Lung microvascular endothelial cell (primary cell): ENCODE measurements at regions not wholly inside any gene's neighbourhood (a gene's known extent, or its start where the extent isn't known, plus 50 kb on each side); places are given as distances from the start of the nearest gene placed in this dataset.
A peak's percentile ranks its signal among the peaks of the same experiment; 100 is the strongest.

Experiments
- DNase-seq, 2 donors: peaks; one replicate each; pipeline versions ENCODE4 v3.0.0 to v3.0.0-alpha.2; 2010; ENCODE audit warnings: low read depth in 2 of 2

DNA sequence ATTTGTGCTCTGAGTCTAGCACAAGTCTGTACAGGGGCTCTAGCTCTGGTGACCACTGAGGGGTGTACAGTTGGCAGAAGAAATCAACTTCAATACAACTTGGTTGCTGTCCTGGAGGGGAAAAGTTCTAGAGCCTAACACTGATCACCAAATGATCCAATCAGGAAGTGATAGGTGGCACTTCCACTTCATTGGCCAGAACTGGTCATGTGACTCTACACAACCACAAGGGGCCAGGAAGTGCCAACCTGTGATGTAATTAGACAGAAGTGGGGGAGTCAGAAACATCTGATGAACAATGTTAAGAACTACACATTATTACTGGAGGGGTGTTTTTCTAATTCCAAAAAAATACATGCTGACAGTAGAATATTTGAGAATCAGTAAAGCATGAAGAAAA, 401.6 kb downstream of the VRK1 start:
- no peak for DNase-seq

GRCh38 chr14:97200245-97200644, 403.1 kb downstream of the VRK1 start:
- DNase-seq = no peak

DNA sequence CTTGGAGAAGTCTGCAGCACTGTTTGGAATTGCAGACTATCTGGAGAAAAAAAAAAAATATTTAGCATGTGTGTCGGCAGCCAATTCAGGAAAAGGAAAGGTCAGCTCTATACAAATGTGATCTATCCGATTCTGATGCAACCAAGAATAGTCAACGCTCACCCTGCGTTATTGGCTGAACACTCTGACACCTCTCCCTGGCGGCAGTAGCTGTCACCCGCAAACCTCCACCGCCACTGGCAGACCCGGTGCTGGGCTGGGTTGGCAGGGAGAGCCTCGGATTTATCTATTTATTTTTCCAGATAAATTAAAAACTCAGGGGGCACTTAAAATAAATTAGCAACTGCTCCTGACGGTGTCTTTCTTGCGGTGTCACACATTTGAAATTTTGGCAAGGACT, 409.7 kb downstream of the VRK1 start:
- DNase-seq = no peak

GRCh38 chr14:97210202-97210601, 413.0 kb downstream of the VRK1 start:
- no peak for DNase-seq

DNA sequence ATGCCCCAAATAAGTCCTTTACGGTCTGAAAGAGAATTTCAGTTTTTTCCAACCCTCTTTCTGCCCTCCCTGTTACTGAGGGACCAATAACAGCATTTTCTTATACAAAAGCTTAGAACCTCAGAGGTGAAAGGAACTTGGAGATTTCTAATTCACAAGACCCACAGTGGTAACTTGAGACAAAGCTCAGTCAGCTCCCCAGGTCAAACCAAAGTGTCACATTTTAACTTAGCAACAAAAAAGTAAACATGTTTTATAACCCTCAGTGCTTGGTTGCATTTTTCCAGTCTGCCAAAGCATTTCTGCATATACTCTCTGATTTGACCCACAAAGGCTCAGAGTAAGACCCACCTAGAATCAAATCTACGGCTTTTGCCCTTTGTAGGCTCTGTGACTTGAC, 415.2 kb downstream of the VRK1 start:
- DNase-seq = no peak

GRCh38 chr14:97213720-97214119, 416.5 kb downstream of the VRK1 start:
- no peak for DNase-seq

- DNase-seq = no peak
Measured at GRCh38 chr14:97215263-97215969, 418.2 kb downstream of the VRK1 start.

DNA sequence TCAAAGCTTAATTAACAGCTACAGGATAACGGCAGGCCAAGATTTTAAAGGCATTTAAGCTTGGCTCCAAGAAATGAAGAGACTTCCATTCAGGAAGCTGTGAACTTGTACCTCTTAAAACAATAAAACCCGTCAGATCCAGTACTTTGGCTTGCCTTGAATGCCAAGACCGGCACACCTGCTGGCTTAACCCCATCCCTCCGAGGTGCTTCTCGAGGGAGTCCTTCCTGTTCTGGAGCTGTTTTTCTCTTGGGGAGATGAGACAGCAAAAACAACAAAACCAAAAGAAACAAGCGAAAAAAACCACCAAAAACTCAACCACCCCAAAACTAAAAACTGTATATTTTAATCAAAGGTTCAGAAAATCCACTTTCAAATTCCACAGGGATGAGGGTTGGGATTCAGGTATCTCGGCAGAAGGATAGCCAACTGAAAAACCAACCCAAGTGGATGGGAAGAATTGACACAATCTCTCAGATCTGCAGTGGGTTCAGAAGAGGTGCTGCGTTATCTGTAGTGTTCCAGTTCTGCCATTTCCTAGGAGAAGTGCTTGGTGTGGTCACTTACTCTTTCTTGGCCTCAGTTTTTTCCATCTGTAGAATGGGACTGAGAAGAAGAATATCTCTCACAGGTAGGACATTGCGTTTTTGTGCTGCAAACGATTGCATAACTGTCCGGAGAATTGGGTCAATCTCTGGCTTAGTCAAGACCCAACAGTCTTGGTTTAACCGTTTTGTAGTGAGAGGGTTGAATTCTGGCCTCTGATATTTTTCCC, 420.1 kb downstream of the VRK1 start:
- DNase-seq = no peak

- DNase-seq = no peak
Measured at GRCh38 chr14:97218274-97218673, 421.1 kb downstream of the VRK1 start.

DNA sequence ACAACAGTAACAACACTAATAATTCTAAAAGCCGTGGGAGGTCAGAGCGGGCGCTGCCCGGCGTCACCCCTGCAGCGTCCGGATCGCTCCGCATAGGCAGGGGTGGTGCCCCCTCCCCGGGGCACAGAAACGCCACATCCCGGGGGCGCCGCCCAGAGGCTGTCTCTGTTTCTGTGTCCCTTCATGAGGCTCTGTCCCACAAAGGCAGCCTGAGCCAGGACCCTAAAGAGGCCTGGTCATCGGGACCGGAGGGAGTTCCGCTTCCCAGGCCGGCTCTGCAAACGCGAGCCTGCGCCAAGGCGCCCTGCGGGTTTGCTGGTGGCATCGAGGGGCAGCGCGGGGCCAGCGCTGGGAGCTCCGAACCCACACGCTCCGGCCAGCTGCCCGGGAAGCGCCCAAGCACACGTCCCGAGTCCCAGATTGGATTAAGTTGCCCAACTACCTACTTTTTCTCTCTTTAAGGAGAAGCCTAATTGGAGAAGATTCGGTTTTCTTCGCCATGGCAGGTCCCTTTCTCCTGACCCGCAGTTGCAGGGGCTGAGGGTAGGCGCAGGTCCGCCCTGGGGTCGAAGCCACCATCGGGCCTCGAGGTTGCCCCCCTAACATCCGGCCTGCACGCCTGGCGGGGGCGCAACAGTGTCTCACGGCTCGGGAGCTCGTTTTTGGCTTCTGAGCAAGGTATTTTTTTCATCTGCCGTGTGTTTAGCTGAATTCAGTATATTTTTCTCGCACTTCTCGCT, 421.7 kb downstream of the VRK1 start:
- no peak for DNase-seq

GRCh38 chr14:97219431-97220017, 422.3 kb downstream of the VRK1 start:
- DNase-seq = peak in 1 of 2 donors; percentile 5

DNA sequence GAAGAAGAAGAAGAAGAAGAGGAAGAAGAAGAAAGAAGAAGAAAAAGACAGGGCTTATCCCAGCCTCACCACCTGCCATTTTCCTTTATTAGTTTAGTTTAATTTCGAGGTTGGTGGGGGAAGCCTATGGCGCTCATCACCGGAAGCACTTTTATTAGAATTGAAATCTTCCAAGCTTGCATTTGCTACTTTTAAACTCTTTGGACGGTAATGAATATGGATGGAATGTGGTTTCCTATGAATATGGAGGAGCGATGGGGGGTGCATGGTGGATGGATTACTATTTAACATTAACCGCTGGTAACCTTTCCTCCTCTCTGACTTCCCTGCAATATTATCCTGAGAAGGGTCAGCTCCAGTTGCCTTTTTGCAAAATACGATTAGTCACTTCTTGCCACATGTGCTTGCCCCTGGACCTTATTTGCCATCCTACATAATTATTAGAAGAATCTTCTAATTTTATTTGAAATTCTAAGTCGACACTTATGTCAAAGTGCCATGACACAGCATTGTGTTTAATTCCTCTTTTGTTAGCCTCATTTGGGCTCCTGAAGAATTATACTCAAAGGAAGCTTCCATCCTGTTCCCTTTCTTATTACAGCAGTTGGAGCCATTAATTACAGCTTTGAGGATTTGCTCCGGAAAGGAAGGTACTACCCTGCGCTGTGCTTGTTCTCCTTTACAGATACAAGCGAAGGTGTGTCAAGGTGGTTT, 424.5 kb downstream of the VRK1 start:
- DNase-seq = no peak

- DNase-seq = no peak
Measured at GRCh38 chr14:97224016-97224415, 426.8 kb downstream of the VRK1 start.

DNA sequence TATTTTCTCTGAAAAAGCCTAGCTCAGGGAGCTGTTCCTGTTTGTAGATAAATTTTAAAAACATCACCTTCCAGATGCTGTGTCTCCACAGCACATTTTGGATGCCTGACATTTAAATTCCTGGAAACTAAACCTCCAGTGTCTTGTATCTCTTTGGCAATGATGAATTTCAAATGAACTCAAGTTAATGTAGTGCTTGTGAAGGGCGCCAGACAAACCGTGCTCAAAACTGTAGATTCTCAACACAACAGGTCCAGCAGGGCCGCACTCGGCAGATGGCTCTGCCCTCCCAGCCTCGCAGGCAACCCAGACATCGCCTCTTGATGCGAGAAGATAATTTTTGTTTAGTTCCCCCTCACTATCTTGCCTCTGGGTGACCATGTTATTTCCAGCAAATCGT, 432.9 kb downstream of the VRK1 start:
- DNase-seq = no peak

GRCh38 chr14:97233319-97233985, 436.3 kb downstream of the VRK1 start:
- DNase-seq = no peak

GRCh38 chr14:97246648-97247047, 449.5 kb downstream of the VRK1 start:
- no peak for DNase-seq

- DNase-seq = no peak
Measured at GRCh38 chr14:97248973-97249372, 451.8 kb downstream of the VRK1 start.

- DNase-seq = no peak
Measured at GRCh38 chr14:97250931-97251330, 453.7 kb downstream of the VRK1 start.

- no peak for DNase-seq
Measured at GRCh38 chr14:97251491-97252155, 454.4 kb downstream of the VRK1 start.

- no peak for DNase-seq
Measured at GRCh38 chr14:97253756-97254155, 456.6 kb downstream of the VRK1 start.
